Lower lobe of right lung (tissue), 2 donors: ENCODE measurements at regions not wholly inside any gene's neighbourhood (a gene's known extent, or its start where the extent isn't known, plus 50 kb on each side); places are given as distances from the start of the nearest gene placed in this dataset.

Experiments used
- ATAC-seq, 2 donors: fragments of 200-7000 bp; cut with Tn5 transposase; one replicate each; pipeline ENCODE4 v1.9.1; 2020 to 2022; ENCODE audit warnings: mild to moderate bottlenecking in 2 of 2, moderate library complexity in 2 of 2
- DNase-seq: peaks from one replicate; pipeline ENCODE4 v3.0.0-alpha.2; 2020
- H3K27ac ChIP-seq: fragments of 200-600 bp; one replicate; pipeline ENCODE4 v1.8.0; 2022
- H3K27me3 ChIP-seq: fragments of 200-600 bp; one replicate; pipeline ENCODE4 v1.8.0; 2022; ENCODE audit warnings: low read depth
- H3K36me3 ChIP-seq: fragments of 200-600 bp; one replicate; pipeline ENCODE4 v1.8.0; 2022; ENCODE audit warnings: mild to moderate bottlenecking
- H3K4me1 ChIP-seq: fragments of 200-600 bp; one replicate; pipeline ENCODE4 v1.8.0; 2022
- H3K4me3 ChIP-seq: fragments of 200-600 bp; one replicate; pipeline ENCODE4 v1.8.0; 2022; ENCODE audit warnings: mild to moderate bottlenecking
- H3K9me3 ChIP-seq: fragments of 200-600 bp; one replicate; pipeline ENCODE4 v1.8.0; 2022
- intact Hi-C: fragments of 100-400 bp; cut with DNase I; formaldehyde crosslinking; loops from one replicate; pipeline ENCODE4 v1.11.0; 2022
- TF ChIP-seq, protein P1 (sequence below): fragments of 200-600 bp; IDR thresholded peaks from one replicate; pipeline ENCODE4 v1.8.0; 2022; ENCODE audit warnings: antibody characterized with exemption, mild to moderate bottlenecking
- donor health status: DM: no; HTN: yes; CAD: no; lungs with severe emphysema.

GRCh38 chr1:221875004-221875330 lies 133.1 kb upstream of the DUSP10 start:
- intact Hi-C loops, result no loop called here
- TF ChIP-seq, protein P1, sequence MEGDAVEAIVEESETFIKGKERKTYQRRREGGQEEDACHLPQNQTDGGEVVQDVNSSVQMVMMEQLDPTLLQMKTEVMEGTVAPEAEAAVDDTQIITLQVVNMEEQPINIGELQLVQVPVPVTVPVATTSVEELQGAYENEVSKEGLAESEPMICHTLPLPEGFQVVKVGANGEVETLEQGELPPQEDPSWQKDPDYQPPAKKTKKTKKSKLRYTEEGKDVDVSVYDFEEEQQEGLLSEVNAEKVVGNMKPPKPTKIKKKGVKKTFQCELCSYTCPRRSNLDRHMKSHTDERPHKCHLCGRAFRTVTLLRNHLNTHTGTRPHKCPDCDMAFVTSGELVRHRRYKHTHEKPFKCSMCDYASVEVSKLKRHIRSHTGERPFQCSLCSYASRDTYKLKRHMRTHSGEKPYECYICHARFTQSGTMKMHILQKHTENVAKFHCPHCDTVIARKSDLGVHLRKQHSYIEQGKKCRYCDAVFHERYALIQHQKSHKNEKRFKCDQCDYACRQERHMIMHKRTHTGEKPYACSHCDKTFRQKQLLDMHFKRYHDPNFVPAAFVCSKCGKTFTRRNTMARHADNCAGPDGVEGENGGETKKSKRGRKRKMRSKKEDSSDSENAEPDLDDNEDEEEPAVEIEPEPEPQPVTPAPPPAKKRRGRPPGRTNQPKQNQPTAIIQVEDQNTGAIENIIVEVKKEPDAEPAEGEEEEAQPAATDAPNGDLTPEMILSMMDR, result no peak

GRCh38 chr1:221874285-221875003 lies 132.6 kb upstream of the DUSP10 start:
- intact Hi-C loops, result no loop called here

More at GRCh38 chr1:221875004-221875330, 133.1 kb upstream of the DUSP10 start:
- H3K27ac ChIP-seq, result no peak overlapping the region
- no peaks in the 10 kb centered on the region for H3K27me3 ChIP-seq
- DNase-seq, result no peak
- ATAC-seq, result no peak
- H3K4me3 ChIP-seq, result no peak overlapping the region
- no peaks in the 10 kb centered on the region for H3K4me1 ChIP-seq
- H3K9me3 ChIP-seq, result no peaks in the 10 kb centered on the region
- no peaks in the 10 kb centered on the region for H3K36me3 ChIP-seq

DNA sequence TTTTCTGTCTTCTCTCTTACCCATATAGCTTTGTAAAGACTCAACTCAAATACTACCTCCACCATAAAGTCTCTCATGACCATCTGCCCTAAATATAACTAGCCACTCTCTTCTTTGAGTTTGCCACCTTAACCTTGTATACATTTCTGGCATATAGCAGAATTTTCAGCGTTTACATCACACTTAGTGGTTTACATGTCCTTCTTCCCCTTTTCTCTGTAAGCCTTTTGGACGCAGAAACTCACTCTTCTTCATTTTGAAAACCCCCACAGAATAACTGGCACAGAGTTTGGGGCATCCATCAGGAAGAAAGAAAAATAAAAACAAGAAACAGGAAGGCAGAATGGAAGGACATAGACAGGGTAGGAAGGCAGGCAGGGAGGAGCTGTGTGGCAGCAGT lies 131.8 kb upstream of the DUSP10 start:
- H3K36me3 ChIP-seq, result no peaks in the 10 kb centered on the region
- no peak overlapping the region for H3K27ac ChIP-seq
- no peaks in the 10 kb centered on the region for H3K9me3 ChIP-seq
- ATAC-seq, result no peak
- no peak overlapping the region for H3K4me3 ChIP-seq
- no peaks in the 10 kb centered on the region for H3K27me3 ChIP-seq
- H3K4me1 ChIP-seq, result no peaks in the 10 kb centered on the region
- TF ChIP-seq, protein P1, result no peak
- no peak for DNase-seq
- intact Hi-C loops, result no loop called here

More at GRCh38 chr1:221874285-221875003, 132.6 kb upstream of the DUSP10 start:
- ATAC-seq (no peak), DNase-seq (no peak)
- Histone ChIP-seq H3K27me3 (no peaks in the 10 kb centered on the region), H3K4me3 (no peak overlapping the region), H3K27ac (no peak overlapping the region), H3K4me1 (no peaks in the 10 kb centered on the region), H3K36me3 (no peaks in the 10 kb centered on the region), H3K9me3 (no peaks in the 10 kb centered on the region)
- TF ChIP-seq, protein P1, result no peak

- H3K27ac ChIP-seq, result no peak overlapping the region
- DNase-seq (no peak), ATAC-seq (no peak)
- TF ChIP-seq, protein P1, result no peak
- no peaks in the 10 kb centered on the region for H3K9me3 ChIP-seq
- intact Hi-C loops, result no loop called here
- H3K36me3 ChIP-seq, result no peaks in the 10 kb centered on the region
- no peak overlapping the region for H3K4me3 ChIP-seq
- no peaks in the 10 kb centered on the region for H3K27me3 ChIP-seq
- no peaks in the 10 kb centered on the region for H3K4me1 ChIP-seq
These were observed 129.2 kb upstream of the DUSP10 start for GRCh38 chr1:221871056-221871455.

DNA sequence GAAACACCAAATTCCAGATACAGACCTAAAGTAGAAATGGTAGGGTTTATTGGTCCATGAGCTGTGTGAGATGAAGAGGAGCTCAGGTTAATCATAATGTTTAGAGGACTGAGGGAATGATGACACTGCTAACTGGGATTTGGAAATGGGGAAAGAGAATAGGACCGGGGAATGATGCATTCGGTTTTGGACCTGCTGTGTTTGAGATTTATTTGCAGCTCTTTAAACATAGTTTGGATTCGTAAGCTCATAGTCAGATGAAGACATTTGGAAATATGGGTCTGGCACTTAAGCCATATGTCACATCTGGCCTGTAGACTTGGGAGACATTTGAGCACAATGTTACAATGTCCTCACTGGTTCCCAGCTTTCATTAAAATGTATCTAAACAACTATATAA lies 127.9 kb upstream of the DUSP10 start:
- DNase-seq (no peak), ATAC-seq (no peak)
- Histone ChIP-seq H3K4me3 (no peak overlapping the region), H3K4me1 (no peaks in the 10 kb centered on the region), H3K36me3 (no peaks in the 10 kb centered on the region), H3K27me3 (no peaks in the 10 kb centered on the region), H3K27ac (no peak overlapping the region), H3K9me3 (no peaks in the 10 kb centered on the region)
- TF ChIP-seq, protein P1, result no peak
- intact Hi-C loops, result no loop called here
